22Rv1 (cell line): ENCODE measurements at regions not wholly inside any gene's neighbourhood (a gene's known extent, or its start where the extent isn't known, plus 50 kb on each side); places are given as distances from the start of the nearest gene placed in this dataset.

Experiments
- CTCF ChIP-seq: fragments of 450-650 bp; IDR thresholded peaks from 2 replicates; pipeline ENCODE4 v1.5.1; 2017; ENCODE audit warnings: mild to moderate bottlenecking
- ZFX ChIP-seq: fragments of 450-650 bp; IDR thresholded peaks from 2 replicates; pipeline ENCODE4 v1.6.1; 2017; ENCODE audit warnings: antibody characterized with exemption, borderline replicate concordance

- TF ChIP-seq CTCF (no peak), ZFX (no peak)
These were observed 208.1 kb downstream of the TGFB2 start for GRCh38 chr1:218553197-218553596.
